Stimulated activated CD8-positive, alpha-beta memory T cell treated with anti-CD3 and anti-CD28 coated beads, Interleukin-2, amount 100 ng/mL, for 48 hours (primary cell): ENCODE measurements at regions not wholly inside any gene's neighbourhood (a gene's known extent, or its start where the extent isn't known, plus 50 kb on each side); places are given as distances from the start of the nearest gene placed in this dataset.
"Not testable (repeated sequence)": the region's sequence is repeated elsewhere in the genome, so short reads cannot be mapped to it uniquely, and the experiment has no call there.

Experiments used
- DNase-seq, 2 donors: peaks; one replicate each; pipeline ENCODE4 v3.0.0-alpha.2; 2020; ENCODE audit warnings: low read depth in 2 of 2

GRCh38 chr17:34740565-34741520, 161.5 kb downstream of the TMEM132E start:
- no peak for DNase-seq

DNA sequence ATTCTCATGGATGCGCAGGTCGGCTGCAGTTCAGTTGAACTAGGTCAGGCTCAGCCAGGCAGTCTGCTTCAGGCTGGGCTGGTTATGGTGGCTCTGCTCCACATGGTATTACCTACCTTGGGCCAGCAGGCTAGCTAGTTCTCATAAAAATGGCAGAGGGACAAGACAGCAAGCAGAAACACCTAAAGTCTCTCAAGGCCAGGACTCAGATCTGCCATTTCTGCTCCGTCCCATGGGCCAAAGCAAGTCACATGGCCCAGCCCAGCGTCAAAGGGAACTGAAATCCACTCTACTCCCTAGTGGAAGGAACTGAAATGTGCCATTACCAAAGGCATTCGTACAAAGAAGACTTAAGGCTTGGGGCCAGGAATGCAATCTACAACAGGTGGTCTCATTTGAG, 160.0 kb downstream of the TMEM132E start:
- no peak for DNase-seq

DNA sequence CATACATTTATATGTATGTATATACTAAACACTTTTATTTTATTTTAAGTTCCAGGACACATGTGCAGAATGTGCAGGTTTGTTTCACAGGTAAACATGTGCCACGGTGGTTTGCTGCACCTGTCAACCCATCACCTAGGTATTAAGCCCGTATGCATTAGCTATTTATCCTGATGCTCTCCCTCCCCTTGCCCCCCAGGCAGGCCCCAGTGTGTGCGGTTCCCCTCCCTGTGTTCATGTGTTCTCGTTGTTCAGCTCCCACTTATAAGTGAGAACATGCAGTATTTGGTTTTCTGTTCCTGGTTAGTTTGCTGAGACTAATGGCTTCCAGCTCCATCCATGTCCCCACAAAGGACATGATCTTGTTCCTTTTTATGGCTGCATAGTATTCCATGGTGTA, 158.3 kb downstream of the TMEM132E start:
- not testable (repeated sequence) for DNase-seq

- DNase-seq: no peak
These were observed 157.2 kb downstream of the TMEM132E start for GRCh38 chr17:34736611-34737010.

DNA sequence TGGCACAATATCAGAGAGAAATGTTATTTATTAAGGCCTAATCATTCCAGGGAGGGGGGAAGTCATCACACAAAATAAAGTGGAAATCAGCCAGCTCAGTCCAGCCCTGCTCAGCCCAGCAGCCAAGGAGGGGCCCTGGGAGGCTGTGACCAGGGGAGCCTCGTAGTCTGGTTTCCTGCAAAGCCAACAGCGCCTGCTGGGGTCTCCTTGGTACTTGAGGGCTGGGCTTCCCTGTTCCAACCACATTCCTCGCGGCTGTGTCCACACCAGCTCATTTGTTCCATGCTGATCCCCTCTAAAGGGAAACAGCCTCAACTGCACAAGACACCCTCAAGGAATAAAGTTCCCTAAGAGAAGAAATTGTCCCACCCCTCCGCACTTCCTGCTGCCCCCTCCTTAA, 154.0 kb downstream of the TMEM132E start:
- DNase-seq: no peak

GRCh38 chr17:34730816-34731215, 151.4 kb downstream of the TMEM132E start:
- no peak for DNase-seq

GRCh38 chr17:34728771-34729310, 149.5 kb downstream of the TMEM132E start:
- DNase-seq: no peak

DNA sequence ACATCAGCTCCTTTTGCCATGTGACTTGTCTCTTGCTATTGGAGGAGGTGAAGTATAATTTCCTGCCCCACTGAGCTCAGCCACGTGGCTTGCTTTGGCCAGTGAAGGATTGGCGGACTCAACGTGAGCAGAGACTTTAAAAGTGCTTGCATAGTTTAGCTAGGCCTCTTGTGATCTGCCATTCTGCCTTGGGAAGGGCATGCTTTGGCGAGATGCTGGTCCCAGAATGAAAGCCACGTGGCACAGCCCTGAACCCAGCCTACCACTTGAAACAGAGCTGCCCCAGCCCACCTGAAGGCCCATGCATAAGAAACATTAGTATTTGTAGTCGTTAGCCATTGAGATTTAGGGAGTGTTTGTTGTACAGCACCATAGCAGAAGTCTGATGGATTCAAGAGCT, 148.2 kb downstream of the TMEM132E start:
- DNase-seq: no peak

DNA sequence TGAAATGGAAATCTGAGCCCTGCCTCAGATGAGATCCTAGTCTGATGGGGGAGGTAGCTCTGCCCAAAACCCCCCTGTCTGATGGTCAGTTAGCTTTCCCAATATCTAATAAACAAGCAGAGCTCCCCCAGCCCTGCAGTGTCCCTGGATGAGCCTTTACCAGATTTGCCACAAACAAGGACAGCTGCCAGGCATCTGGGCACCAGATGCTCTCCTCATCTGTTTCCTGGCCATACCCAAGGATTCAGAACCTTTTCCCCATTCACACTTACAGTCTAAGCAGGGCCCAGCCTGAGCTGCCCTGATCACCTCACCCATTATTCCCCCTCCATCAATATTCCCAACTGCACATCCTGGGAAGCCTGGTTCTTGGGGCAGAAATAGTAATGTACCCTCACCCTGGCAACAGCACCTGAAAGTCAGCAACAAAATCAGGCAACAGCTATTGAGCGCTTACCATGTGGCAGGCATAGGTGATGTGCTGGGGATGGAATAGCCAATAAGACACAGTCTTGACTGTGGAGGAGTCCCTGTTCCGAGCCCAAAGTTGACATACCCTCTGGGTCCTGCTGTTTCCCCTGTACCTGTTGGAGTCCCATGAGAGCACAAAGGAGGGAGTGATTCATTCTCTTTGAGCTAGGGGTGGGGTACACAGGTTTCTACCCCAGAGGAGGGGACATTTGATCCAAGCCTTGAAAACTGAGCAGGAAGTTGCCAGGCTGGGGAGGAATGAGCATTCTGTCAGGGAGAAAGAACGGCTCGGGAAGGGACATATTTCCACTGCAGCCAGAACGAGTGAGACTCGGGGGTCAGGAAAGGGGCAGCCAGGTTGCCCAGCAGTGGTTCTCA, 147.4 kb downstream of the TMEM132E start:
- no peak for DNase-seq

- no peak for DNase-seq
These were observed 146.3 kb downstream of the TMEM132E start for GRCh38 chr17:34725725-34726124.

DNA sequence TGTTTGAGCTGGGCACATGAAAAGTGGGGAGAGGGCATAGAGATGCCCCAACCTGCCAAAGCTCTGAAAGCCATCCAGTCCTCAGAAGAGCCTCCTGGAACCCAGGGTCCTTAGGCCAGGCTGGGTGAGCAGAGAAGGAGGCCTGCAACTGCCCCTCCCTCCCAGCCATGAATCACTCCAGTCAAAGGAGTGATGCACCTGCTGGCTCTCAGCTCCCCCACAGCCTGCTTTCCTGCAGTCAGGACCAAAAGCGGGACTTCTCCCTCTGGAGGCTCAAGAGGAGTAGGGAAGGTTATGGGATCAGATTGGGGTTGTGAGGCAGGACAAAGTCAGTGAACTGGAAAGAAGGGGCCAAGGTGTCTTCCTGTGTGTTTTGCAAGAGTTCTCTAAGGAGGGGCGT, 145.6 kb downstream of the TMEM132E start:
- no peak for DNase-seq

DNA sequence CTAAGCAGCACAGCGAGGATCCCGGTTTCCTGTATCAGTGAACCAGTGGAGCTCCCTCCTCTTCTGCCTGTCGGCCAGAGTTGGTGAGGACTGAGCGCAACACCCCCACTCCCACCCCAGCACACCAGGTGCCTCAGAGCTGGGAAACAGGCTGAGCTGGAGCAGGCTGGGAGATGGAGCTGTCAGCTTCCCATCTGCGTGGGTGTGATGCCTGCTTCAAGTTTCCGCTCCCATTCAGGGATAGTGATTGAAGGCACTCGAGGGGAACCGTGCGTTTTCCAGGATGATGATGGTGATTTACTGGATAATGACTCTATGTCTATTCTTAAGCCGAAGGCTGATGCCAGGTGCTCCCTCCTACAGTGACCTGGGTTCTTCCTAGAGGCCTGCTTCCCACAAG, 144.5 kb downstream of the TMEM132E start:
- no peak for DNase-seq

- no peak for DNase-seq
These were observed 141.9 kb downstream of the TMEM132E start for GRCh38 chr17:34721326-34721725.

- DNase-seq: no peak
These were observed 141.4 kb downstream of the TMEM132E start for GRCh38 chr17:34720760-34721159.

GRCh38 chr17:34719569-34719968, 140.2 kb downstream of the TMEM132E start:
- no peak for DNase-seq

DNA sequence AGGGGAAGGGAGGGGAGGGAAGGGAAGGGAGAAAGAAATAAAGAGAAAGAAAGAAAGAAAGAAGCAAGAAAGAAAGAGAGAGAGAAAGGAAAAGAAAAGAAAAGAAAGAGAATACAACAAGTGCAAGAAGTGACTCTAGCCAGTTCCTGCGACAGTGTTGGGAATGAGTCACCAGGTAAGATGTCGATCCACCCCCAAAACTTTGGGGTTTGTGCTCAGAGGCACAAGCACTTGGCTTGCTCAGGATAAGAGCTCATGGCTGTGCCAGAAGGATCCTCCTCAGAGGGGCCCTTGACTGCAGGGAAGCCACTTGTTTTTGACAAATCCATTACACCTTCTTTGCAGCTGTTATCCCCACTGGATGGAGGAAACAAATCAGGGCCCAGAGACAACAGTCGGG, 137.7 kb downstream of the TMEM132E start:
- DNase-seq: no peak

GRCh38 chr17:34716291-34716690, 136.9 kb downstream of the TMEM132E start:
- DNase-seq: no peak

- no peak for DNase-seq
These were observed 136.1 kb downstream of the TMEM132E start for GRCh38 chr17:34715504-34715903.

GRCh38 chr17:34714475-34715410, 135.4 kb downstream of the TMEM132E start:
- DNase-seq: no peak

DNA sequence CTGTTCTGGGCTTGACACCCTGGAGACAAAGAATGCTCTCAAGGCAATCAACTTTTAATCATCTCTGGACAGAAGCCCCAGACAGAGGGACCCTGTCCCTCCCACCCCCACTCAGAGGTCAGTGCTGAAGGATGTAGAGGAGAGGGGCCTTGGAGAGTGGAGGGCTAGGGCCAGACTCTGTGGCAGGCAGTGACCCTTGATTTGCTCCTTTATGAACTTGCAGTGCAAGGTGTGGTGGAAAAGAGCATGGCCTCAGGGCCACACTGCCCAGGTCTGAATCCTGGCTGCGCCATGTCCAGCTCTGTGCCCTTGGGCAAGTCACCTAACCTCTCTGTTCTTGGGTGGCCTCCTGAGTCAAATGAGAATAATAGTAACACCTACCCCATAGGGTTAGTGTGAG, 134.3 kb downstream of the TMEM132E start:
- no peak for DNase-seq

DNA sequence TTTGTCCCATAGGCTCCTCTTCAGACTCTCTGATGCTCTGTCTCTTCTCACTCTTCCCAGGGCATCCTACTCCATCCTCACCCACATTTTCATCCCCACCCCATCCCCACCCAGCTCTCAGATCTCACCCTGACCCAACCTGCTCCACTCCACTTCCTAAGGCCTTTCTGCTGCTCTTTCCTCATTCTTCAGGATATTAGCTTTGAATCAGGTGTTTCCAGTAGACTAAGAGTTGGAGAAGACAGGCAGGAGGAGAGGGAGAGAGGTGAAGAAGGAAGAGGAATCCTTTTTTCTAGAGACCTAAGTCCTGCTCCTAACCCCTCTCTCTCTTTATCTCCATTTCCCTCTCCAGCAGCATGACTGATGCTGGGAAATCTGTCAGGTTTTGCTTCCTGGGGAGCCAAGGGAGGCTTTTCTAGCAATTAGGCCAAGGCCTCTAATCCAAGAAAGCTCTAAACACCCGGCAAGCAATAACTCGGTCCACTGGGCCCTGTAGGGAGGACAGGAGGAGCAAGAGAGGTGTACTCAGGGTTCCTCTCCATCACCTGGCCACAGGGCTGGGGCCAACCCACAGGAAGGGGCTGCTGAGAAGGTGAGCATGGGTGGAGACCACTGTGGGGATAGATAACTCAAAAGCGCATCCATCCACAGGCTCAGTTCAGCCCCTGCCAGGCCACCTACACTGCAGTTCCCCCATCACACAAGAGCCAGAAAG, 133.3 kb downstream of the TMEM132E start:
- DNase-seq: no peak
